Stimulated activated naive CD4-positive, alpha-beta T cell (primary cell): ENCODE measurements at regions not wholly inside any gene's neighbourhood (a gene's known extent, or its start where the extent isn't known, plus 50 kb on each side); places are given as distances from the start of the nearest gene placed in this dataset.
"Not testable (repeated sequence)": the region's sequence is repeated elsewhere in the genome, so short reads cannot be mapped to it uniquely, and the experiment has no call there.

Source experiments
- DNase-seq, 6 experiments: peaks; one replicate each; lab custom pipeline; 2025; lab: John Stamatoyannopoulos, UW

DNA sequence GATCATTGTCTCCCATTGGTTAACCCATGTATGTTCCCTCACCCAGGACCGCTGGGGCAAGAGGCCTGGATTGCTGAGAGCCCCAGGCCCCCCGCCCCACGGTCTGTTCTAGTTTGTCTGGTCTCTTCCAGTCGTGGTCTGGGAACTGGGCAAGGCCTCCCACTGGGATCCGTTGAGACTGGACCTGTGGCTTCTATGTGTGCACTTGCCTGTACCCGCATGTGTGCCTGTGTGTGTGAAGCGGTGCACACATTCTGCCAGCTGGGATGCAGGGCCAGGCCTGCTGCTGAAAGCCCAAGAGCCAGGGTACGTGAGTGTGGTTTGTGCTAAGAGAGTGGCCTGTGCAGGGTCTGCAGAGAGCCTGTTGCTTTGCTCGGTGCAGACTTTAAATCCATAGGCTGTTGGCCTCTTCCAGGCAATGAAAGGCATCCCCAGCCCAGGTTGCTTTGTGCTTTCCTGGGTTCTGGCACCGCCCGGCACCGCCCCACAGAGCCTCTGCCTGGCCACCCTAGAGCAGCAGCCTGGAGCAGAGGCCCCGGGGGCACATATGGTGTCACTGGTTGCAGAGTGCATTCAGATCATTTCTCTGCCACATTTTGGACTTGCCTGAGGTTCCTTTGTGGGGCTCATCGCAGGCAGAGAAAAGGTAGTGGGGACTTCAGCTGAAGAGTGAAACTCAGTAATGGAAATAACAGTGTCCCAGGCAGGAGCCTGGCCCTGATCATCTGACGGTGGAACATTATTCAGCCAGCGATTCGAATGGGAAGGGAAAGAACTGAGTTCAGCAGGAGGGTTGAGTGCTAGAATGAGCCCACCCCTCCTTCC lies 215.5 kb downstream of the GLRX3 start:
- no peak for DNase-seq

DNA sequence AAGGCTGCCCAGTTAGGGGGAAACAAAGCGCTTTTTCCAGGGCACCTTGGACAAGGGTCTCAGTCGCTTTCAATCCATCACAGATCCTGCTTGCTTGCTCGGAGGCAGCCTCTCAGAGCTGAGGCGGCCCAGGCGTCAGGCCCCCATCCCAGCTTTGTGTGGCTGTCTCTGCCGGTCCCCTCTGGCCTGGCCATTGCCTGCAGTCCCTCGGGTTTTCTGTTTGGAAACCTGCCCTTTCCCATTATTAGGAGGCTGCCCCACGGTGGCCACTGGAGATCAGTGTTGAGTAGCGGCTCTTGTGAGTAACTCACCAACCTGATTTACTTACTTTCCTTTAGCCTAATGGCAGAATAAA lies 216.1 kb downstream of the GLRX3 start:
- DNase-seq, result no peak

- no peak for DNase-seq
These were observed 217.9 kb downstream of the GLRX3 start for GRCh38 chr10:130353928-130354572.

DNA sequence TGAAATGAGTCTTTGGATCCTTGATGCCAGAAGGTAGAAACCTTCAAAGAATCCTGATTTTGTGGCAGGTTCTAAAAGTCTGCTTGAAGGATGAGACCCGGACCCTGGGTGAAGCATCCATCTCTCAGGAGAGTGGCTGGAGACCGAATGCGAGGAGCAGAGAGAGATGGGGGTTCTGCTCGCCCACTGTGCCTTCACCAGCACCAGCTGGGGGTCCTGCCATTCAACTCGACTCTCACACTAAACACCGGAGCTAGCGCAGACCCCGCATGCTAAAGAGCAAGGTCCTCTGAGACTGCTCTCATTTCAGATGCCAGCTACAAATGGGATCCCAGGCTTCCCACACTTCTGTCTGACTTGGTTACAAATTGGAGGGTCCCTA lies 218.4 kb downstream of the GLRX3 start:
- no peak for DNase-seq

DNA sequence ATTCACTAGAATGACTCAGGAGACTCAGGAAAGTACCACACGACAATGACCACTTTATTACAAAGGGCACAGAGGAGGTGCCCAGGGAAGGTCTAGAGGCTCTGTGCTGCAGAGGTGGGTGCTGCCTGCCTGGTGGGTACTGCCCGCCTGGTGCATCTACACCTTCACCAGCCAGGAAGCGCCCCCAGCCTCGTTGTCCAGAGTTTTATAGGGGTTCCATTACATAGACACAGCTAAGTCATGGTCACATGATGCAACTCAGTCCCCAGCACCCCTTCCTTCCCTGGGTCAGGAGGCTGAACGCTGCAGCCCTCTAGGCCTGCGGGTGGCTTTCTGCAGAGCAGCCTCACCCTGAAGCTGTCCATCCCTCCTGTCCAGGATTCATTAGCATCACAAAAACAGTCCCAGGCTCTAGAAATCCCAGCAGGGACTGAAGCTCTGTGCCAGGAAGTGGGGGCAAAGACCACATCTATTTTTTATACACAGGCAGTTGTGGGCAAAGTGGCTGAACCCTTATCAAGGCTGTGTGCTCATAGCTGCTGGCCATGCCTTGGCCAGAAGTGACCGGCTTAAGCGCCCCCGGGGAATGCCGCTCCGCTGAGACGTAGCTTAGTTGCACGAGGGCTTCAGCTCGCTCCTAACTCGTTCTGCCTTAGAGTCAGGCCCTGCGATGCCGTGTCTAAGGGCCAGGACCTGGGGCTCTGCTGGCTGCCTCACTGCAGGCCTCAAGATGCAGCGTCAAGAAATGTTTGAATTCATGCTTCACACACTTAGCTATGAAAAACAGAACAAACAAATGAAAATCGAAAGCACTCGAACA lies 219.0 kb downstream of the GLRX3 start:
- no peak for DNase-seq

GRCh38 chr10:130356429-130356828 lies 220.2 kb downstream of the GLRX3 start:
- not testable (repeated sequence) for DNase-seq

DNA sequence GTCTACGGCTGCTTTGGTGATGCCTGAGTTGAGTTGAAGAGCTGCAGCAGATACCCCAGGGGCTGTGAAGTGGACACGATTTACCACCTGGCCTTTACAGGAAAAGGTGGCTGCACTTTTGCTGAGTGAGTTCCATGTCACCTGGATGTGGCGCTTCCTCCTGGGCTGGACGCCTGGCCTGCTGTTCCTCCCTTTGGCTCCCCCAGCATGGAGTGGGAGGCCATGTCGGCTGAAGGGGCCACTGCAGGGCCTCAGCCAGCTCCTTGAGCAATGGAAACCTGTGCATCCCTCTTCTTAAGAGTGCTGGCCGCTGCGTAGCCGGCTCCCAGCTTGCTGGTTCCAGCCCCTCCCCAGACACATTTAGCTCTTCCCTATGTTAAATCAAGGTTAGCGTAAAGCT lies 221.0 kb downstream of the GLRX3 start:
- no peak for DNase-seq

DNA sequence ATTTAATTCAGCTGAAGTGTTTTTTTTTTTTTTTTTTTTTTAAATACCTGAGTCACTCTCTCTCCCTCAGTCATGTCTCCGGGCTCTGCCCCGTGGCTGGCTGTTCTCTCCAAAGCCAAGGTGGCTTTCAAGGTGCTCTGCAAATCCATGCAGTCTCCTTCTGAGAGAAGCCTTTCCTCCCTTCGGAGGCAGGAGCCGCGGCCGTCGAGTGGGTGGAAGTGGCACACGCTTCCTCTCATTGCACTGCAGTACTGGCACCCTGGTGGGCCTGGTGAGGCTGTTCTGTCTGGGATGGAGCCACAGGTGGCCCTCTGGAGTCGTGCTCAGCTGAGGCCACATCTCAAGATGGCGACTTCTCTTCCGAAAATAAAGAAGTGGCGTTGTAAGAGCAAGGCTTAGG lies 221.8 kb downstream of the GLRX3 start:
- no peak for DNase-seq

DNA sequence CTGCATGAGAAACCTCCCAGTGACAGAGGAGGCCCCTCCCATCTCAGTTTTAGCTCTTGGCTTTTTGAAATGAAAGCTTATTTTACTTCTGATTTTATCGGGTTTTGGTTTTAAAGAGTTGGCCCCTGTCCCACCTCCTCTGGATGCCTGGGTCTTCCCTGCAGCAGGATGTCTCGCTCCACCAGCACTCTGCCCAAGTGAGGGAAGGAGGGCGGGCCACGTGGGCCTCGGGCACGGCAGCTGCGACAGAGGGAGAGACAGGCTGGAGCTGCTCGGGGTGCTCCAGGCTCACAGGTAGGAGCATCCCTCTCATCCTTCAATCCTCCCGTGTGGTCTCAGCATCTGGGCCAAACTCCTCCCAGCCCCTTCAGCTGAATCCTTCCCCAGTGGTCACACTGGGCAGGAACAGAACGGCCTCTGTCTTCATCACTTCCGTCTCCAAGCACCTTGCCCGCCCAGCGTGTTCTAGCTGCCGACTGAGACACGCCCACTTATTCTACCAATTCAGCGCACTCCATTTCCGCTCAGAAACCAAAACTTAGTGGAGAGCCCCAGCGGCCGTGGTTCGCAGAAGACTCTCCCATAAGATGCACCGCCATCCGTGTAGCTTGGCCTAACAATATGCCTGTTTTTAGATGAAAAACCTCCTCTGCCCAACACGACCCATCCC lies 222.9 kb downstream of the GLRX3 start:
- no peak for DNase-seq

- DNase-seq, result no peak
These were observed 223.5 kb downstream of the GLRX3 start for GRCh38 chr10:130359711-130360110.

GRCh38 chr10:130360826-130361311 lies 224.7 kb downstream of the GLRX3 start:
- DNase-seq, result no peak

- no peak for DNase-seq
These were observed 225.3 kb downstream of the GLRX3 start for GRCh38 chr10:130361351-130362105.

DNA sequence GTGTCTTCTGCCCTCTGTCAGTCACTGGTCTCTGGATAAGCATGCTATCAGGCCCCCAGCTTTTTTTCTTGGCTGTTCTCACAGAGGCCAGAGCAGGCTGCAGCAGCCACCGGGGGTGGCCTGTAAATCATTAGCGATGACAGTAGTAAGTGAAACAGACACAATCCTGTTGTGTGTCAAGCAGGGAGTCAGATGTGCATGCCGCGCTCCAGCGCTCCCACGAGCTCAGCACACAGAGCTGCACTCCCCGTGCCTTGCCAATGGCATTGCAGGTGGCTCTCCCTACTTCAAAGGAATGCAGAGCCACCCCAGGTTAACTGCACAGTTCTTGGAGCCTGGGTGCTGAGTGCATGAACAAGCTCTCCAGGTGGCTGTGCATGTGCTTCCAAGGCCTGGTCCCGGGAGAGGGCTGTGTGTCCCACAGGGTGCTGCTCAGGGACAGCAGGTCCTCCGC lies 226.1 kb downstream of the GLRX3 start:
- DNase-seq, result no peak

- DNase-seq, result no peak
These were observed 226.9 kb downstream of the GLRX3 start for GRCh38 chr10:130363051-130363450.

DNA sequence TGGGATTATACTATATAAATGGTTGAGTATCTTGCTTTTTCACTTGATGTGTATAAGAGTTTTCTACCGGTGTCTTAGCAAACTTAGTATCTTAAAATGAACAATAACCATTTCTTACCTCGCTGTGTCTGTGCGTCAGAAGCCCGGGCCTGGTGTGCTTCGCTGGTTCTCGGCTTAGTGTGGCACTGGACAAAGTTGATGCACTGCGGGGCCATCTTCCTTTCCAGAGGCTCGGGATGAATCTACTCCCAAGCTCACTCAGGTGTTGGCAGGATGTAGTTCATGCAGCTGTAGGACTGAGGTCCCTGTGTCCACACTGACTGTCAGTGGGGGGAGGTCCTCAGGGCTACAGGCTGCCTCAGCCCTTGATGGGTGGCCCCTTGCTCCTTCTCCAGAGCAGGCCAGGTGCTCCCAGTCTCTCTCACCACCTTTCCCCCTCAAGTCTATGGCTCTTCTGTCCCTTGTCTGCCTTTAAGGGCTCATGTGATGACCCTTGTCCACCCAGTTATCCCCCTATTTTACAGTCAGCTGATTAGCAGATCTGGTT lies 227.8 kb downstream of the GLRX3 start:
- DNase-seq, result no peak

DNA sequence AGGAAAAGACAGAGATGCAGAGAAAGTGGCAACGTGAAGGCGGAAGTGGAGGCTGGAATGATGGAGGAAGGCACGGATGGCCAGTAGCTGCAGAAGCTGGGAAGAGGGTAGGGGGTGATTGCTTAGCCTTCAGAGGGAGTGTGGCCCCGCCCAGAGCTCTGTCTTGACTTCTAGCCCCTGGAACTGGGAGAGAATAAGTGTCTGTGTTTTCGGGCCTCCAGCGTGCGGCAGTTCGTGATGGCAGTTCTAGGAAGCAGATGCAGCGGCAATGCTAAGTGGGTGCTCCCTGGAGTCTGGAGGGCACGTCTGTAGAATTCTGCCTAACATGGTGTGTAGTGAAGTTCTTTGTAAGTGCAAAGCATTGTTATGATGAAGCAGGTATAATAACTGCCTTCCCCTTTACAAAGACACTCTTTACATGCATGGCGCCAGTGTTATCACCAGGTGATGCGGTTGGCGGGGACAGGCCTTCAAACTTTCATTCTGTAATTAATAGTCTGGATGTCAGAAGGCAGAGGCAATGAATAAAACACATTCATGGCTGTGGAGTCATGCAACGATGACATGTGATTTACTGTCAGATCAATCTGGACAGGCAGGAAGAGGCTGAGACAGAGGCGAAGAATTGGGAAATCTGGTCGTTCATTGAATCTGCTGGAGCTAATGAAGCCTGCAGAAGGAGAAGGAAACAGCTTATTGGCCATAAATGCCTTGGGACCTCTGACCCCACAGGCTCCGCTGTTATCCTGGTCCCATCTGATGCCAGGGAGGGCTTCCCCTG lies 228.6 kb downstream of the GLRX3 start:
- no peak for DNase-seq

DNA sequence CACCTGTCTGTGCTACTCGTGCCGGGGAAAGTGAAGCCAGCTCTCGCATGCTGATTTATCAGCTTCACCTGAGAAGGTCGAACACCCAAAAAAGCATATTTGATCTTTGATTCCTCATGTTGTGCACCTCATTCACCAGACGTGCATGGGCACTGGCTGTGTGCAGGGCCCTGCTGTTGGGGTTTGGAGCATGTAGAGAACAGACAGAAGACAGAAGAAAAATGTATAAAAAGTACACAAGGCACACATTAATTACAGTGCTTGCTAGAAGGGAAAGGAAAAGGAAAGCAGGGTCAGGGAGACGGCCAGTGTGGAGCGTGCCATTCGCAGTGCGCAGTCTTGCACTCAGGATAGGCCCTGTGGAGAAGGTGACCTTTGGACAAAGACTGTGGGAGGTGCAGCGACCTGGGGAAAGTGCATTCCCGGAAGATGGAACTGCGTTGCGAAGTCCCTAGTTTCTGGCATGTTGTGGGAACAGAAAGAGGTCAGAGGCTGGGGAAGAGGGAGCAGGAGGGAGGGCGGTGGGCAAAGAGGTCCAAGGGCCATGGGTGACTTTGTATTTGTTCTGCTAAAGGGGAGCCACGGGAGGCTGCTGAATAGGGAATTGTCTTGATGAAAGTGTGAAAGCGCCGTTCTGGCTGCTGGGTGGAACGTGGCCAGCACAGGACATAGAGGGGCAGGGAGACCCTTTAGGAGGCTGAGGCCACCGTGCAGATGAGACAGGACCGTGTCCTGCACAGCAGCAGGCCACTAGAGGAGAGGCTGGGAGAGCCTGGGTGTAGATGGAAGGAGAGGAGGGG lies 232.8 kb downstream of the GLRX3 start:
- no peak for DNase-seq

GRCh38 chr10:130369645-130370381 lies 233.6 kb downstream of the GLRX3 start:
- no peak for DNase-seq

GRCh38 chr10:130370721-130371120 lies 234.5 kb downstream of the GLRX3 start:
- DNase-seq, result no peak
